ENCODE measurements at regions not wholly inside any gene's neighbourhood (a gene's known extent, or its start where the extent isn't known, plus 50 kb on each side); places are given as distances from the start of the nearest gene placed in this dataset.

- Mint-ChIP-seq H3K27me3 (ENCODE audit: low read depth) (no peaks in the 10 kb centered on the region), H3K9me3 (ENCODE audit: low read depth) (no peaks in the 10 kb centered on the region), H3K4me3 (ENCODE audit: unreplicated experiment) (no peak overlapping the region), H3K36me3 (ENCODE audit: low read depth) (no peaks in the 10 kb centered on the region), H3K27ac (ENCODE audit: unreplicated experiment) (no peak overlapping the region), H3K4me1 (ENCODE audit: low read depth) (no peaks in the 10 kb centered on the region)
- DNase-seq (ENCODE audit: low spot score) = no peak
- no peak for TF ChIP-seq CTCF (IDR thresholded peaks at IDR 0.05)
Measured at GRCh38 chr5:91494447-91494996, 111.4 kb upstream of the ARRDC3 start.

GRCh38 chr5:91493086-91493485 is 110.0 kb upstream of the ARRDC3 start:
- no peaks in the 10 kb centered on the region for H3K27me3 Mint-ChIP-seq (ENCODE audit: low read depth)
- TF ChIP-seq CTCF (IDR thresholded peaks at IDR 0.05) = no peak
- no peak for DNase-seq (ENCODE audit: low spot score)
- no peak overlapping the region for H3K4me3 Mint-ChIP-seq (ENCODE audit: unreplicated experiment)
- no peaks in the 10 kb centered on the region for H3K9me3 Mint-ChIP-seq (ENCODE audit: low read depth)
- no peaks in the 10 kb centered on the region for H3K4me1 Mint-ChIP-seq (ENCODE audit: low read depth)
- no peaks in the 10 kb centered on the region for H3K36me3 Mint-ChIP-seq (ENCODE audit: low read depth)
- H3K27ac Mint-ChIP-seq (ENCODE audit: unreplicated experiment) = no peak overlapping the region

- TF ChIP-seq CTCF (IDR thresholded peaks at IDR 0.05) = no peak
- no peaks in the 10 kb centered on the region for H3K36me3 Mint-ChIP-seq (ENCODE audit: low read depth)
- no peak overlapping the region for H3K27ac Mint-ChIP-seq (ENCODE audit: unreplicated experiment)
- peaks cover 7% of the 10 kb centered on the region for H3K9me3 Mint-ChIP-seq (ENCODE audit: low read depth)
- H3K4me3 Mint-ChIP-seq (ENCODE audit: unreplicated experiment) = no peak overlapping the region
- no peaks in the 10 kb centered on the region for H3K4me1 Mint-ChIP-seq (ENCODE audit: low read depth)
- no peaks in the 10 kb centered on the region for H3K27me3 Mint-ChIP-seq (ENCODE audit: low read depth)
- DNase-seq (ENCODE audit: low spot score) = no peak
Measured at GRCh38 chr5:91491229-91491628, 108.1 kb upstream of the ARRDC3 start.

GRCh38 chr5:91490316-91490715 is 107.2 kb upstream of the ARRDC3 start:
- H3K36me3 Mint-ChIP-seq (ENCODE audit: low read depth) = no peaks in the 10 kb centered on the region
- H3K27ac Mint-ChIP-seq (ENCODE audit: unreplicated experiment) = no peak overlapping the region
- no peaks in the 10 kb centered on the region for H3K27me3 Mint-ChIP-seq (ENCODE audit: low read depth)
- DNase-seq (ENCODE audit: low spot score) = no peak
- peaks cover 7% of the 10 kb centered on the region for H3K9me3 Mint-ChIP-seq (ENCODE audit: low read depth)
- no peak for TF ChIP-seq CTCF (IDR thresholded peaks at IDR 0.05)
- H3K4me3 Mint-ChIP-seq (ENCODE audit: unreplicated experiment) = no peak overlapping the region
- H3K4me1 Mint-ChIP-seq (ENCODE audit: low read depth) = no peaks in the 10 kb centered on the region

- DNase-seq (ENCODE audit: low spot score) = no peak
- Mint-ChIP-seq H3K4me3 (ENCODE audit: unreplicated experiment) (no peak overlapping the region), H3K4me1 (ENCODE audit: low read depth) (peaks cover 6% of the 10 kb centered on the region), H3K36me3 (ENCODE audit: low read depth) (no peaks in the 10 kb centered on the region), H3K27ac (ENCODE audit: unreplicated experiment) (no peak overlapping the region), H3K27me3 (ENCODE audit: low read depth) (no peaks in the 10 kb centered on the region), H3K9me3 (ENCODE audit: low read depth) (peaks cover 7% of the 10 kb centered on the region)
- TF ChIP-seq CTCF (IDR thresholded peaks at IDR 0.05) = no peak
Measured at GRCh38 chr5:91487420-91487819, 104.3 kb upstream of the ARRDC3 start.
